Type B pancreatic cell (in vitro differentiated cells): ENCODE measurements at regions not wholly inside any gene's neighbourhood (a gene's known extent, or its start where the extent isn't known, plus 50 kb on each side); places are given as distances from the start of the nearest gene placed in this dataset.

Source experiments
- DNase-seq: peaks from one replicate; pipeline ENCODE4 v3.0.0; 2021; ENCODE audit warnings: mixed read lengths; ENCODE audit not compliant: unreplicated experiment; ENCODE audit errors: extremely low spot score
- H3K27ac Mint-ChIP-seq: 2 replicates; pipeline ENCODE4 v1.8.0; 2021; ENCODE audit warnings: mild to moderate bottlenecking, mixed read lengths
- H3K27me3 Mint-ChIP-seq: 2 replicates; pipeline ENCODE4 v1.8.0; 2021; ENCODE audit warnings: mixed read lengths
- H3K36me3 Mint-ChIP-seq: 2 replicates; pipeline ENCODE4 v1.8.0; 2021; ENCODE audit warnings: mixed read lengths
- H3K4me1 Mint-ChIP-seq: one replicate; pipeline ENCODE4 v1.8.0; 2021; ENCODE audit warnings: mixed read lengths; ENCODE audit not compliant: unreplicated experiment
- H3K4me3 Mint-ChIP-seq: 2 replicates; pipeline ENCODE4 v1.8.0; 2021; ENCODE audit warnings: mild to moderate bottlenecking, mixed read lengths
- H3K9me3 Mint-ChIP-seq: 2 replicates; pipeline ENCODE4 v1.8.0; 2021; ENCODE audit warnings: mixed read lengths
- CTCF ChIP-seq: fragments of 200-600 bp; sonication (generic); conservative IDR thresholded peaks from 2 replicates; pipeline ENCODE4 v1.5.0; 2021; ENCODE audit warnings: antibody characterized with exemption, mild to moderate bottlenecking

GRCh38 chr6:140912686-140913085 is 1220.0 kb upstream of the GJE1 start:
- no peak overlapping the region for H3K4me3 Mint-ChIP-seq
- no peak for TF ChIP-seq CTCF
- DNase-seq, result no peak
- H3K27me3 Mint-ChIP-seq, result no peaks in the 10 kb centered on the region
- peaks cover 10% of the 10 kb centered on the region for H3K4me1 Mint-ChIP-seq
- peaks cover 5% of the 10 kb centered on the region for H3K9me3 Mint-ChIP-seq
- no peak overlapping the region for H3K27ac Mint-ChIP-seq
- H3K36me3 Mint-ChIP-seq, result no peaks in the 10 kb centered on the region

- TF ChIP-seq CTCF, result no peak
- DNase-seq, result no peak
Observed at GRCh38 chr6:140909625-140910024, 1223.1 kb upstream of the GJE1 start.

GRCh38 chr6:140909156-140909555 is 1223.6 kb upstream of the GJE1 start:
- Mint-ChIP-seq H3K27ac (no peak overlapping the region), H3K27me3 (no peaks in the 10 kb centered on the region), H3K4me1 (peaks cover 13% of the 10 kb centered on the region), H3K36me3 (no peaks in the 10 kb centered on the region), H3K4me3 (no peak overlapping the region), H3K9me3 (peaks cover 5% of the 10 kb centered on the region)
- no peak for DNase-seq
- no peak for TF ChIP-seq CTCF

More at GRCh38 chr6:140909625-140910024, 1223.1 kb upstream of the GJE1 start:
- H3K4me1 Mint-ChIP-seq, result peaks cover 13% of the 10 kb centered on the region
- peaks cover 5% of the 10 kb centered on the region for H3K9me3 Mint-ChIP-seq
- H3K27me3 Mint-ChIP-seq, result no peaks in the 10 kb centered on the region
- H3K36me3 Mint-ChIP-seq, result no peaks in the 10 kb centered on the region
- no peak overlapping the region for H3K27ac Mint-ChIP-seq
- H3K4me3 Mint-ChIP-seq, result no peak overlapping the region

- no peak overlapping the region for H3K4me3 Mint-ChIP-seq
- H3K4me1 Mint-ChIP-seq, result peaks cover 13% of the 10 kb centered on the region
- H3K27ac Mint-ChIP-seq, result no peak overlapping the region
- no peak for DNase-seq
- H3K27me3 Mint-ChIP-seq, result no peaks in the 10 kb centered on the region
- TF ChIP-seq CTCF, result no peak
- no peaks in the 10 kb centered on the region for H3K36me3 Mint-ChIP-seq
- peaks cover 5% of the 10 kb centered on the region for H3K9me3 Mint-ChIP-seq
Observed at GRCh38 chr6:140908505-140908904, 1224.2 kb upstream of the GJE1 start.

GRCh38 chr6:140907235-140907634 is 1225.5 kb upstream of the GJE1 start:
- Mint-ChIP-seq H3K4me3 (no peak overlapping the region), H3K27ac (no peak overlapping the region), H3K9me3 (no peaks in the 10 kb centered on the region), H3K36me3 (no peaks in the 10 kb centered on the region), H3K4me1 (peaks cover 5% of the 10 kb centered on the region), H3K27me3 (no peaks in the 10 kb centered on the region)
- TF ChIP-seq CTCF, result no peak
- DNase-seq, result no peak

GRCh38 chr6:140905724-140906123 is 1227.0 kb upstream of the GJE1 start:
- H3K36me3 Mint-ChIP-seq, result no peaks in the 10 kb centered on the region
- H3K27ac Mint-ChIP-seq, result no peak overlapping the region
- no peaks in the 10 kb centered on the region for H3K9me3 Mint-ChIP-seq
- no peak overlapping the region for H3K4me3 Mint-ChIP-seq
- DNase-seq, result no peak
- H3K4me1 Mint-ChIP-seq, result peaks cover 4% of the 10 kb centered on the region
- H3K27me3 Mint-ChIP-seq, result no peaks in the 10 kb centered on the region
- no peak for TF ChIP-seq CTCF
